Breast epithelium (tissue), 3 donors: ENCODE measurements at regions not wholly inside any gene's neighbourhood (a gene's known extent, or its start where the extent isn't known, plus 50 kb on each side); places are given as distances from the start of the nearest gene placed in this dataset.

Experiments used
- POLR2A ChIP-seq: fragments of 450-650 bp; IDR thresholded peaks from one replicate; pipeline ENCODE4 v1.6.1; 2016; ENCODE audit warnings: antibody characterized with exemption, mild to moderate bottlenecking, moderate library complexity
- POLR2AphosphoS5 ChIP-seq, 3 donors: sonication (generic); formaldehyde crosslinking; IDR thresholded peaks; one replicate each; pipeline ENCODE4 v1.6.1; 2017; ENCODE audit warnings: antibody characterized with exemption in 3 of 3
- TF ChIP-seq, protein P1 (sequence below), 3 donors: fragments of 450-650 bp; IDR thresholded peaks; one replicate each; pipeline ENCODE4 v1.5.1; 2016 to 2017; ENCODE audit warnings: antibody characterized with exemption in 3 of 3, mild to moderate bottlenecking in 3 of 3, moderate library complexity in 3 of 3

DNA sequence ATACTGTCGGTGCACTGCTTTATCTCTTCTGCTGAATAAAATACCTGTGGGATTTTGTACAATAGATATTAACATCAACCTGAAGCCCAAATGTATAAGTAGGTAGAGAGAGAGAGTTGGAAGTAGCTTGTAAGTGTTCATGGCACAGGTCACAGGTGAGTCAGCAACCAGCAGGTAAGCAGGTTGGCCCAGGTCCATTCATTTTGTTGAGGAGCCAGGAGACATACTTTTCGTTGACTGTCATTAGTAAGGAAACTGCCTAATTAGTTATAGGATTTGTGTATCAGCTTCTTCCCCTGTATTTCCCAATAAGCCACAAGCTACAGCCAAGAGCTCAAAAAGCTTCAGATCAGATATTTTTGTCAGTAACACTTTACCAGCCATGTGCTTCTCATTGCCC, 650.8 kb downstream of the IRX1 start:
- TF ChIP-seq, protein P1, sequence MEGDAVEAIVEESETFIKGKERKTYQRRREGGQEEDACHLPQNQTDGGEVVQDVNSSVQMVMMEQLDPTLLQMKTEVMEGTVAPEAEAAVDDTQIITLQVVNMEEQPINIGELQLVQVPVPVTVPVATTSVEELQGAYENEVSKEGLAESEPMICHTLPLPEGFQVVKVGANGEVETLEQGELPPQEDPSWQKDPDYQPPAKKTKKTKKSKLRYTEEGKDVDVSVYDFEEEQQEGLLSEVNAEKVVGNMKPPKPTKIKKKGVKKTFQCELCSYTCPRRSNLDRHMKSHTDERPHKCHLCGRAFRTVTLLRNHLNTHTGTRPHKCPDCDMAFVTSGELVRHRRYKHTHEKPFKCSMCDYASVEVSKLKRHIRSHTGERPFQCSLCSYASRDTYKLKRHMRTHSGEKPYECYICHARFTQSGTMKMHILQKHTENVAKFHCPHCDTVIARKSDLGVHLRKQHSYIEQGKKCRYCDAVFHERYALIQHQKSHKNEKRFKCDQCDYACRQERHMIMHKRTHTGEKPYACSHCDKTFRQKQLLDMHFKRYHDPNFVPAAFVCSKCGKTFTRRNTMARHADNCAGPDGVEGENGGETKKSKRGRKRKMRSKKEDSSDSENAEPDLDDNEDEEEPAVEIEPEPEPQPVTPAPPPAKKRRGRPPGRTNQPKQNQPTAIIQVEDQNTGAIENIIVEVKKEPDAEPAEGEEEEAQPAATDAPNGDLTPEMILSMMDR (IDR thresholded peaks at IDR 0.05), result no peak
- TF ChIP-seq POLR2A, result no peak
- TF ChIP-seq POLR2AphosphoS5 (IDR thresholded peaks at IDR 0.05), result no peak
